WERI-Rb-1 (cell line): ENCODE measurements at regions not wholly inside any gene's neighbourhood (a gene's known extent, or its start where the extent isn't known, plus 50 kb on each side); places are given as distances from the start of the nearest gene placed in this dataset.

ENCODE experiments used
- DNase-seq: peaks from one replicate; pipeline ENCODE4 v3.0.0-alpha.2; 2020
- H3K27ac ChIP-seq: fragments of 250-450 bp; sonication (Bioruptor Pico); 2 replicates; pipeline ENCODE4 v1.5.1; 2020; ENCODE audit warnings: mild to moderate bottlenecking, moderate library complexity
- H3K27me3 ChIP-seq: fragments of 250-450 bp; sonication (Bioruptor Pico); 2 replicates; pipeline ENCODE4 v1.5.1; 2021; ENCODE audit warnings: mild to moderate bottlenecking, low read depth, moderate library complexity; ENCODE audit not compliant: insufficient read depth, severe bottlenecking
- H3K36me3 ChIP-seq: fragments of 250-450 bp; sonication (Bioruptor Pico); 2 replicates; pipeline ENCODE4 v1.5.1; 2020; ENCODE audit warnings: mild to moderate bottlenecking, moderate library complexity
- H3K4me3 ChIP-seq: 2 replicates; pipeline ENCODE4 v1.5.1; 2011; ENCODE audit warnings: low read depth, mild to moderate bottlenecking, control low read depth, low read length
- H3K9me3 ChIP-seq: fragments of 250-450 bp; sonication (Bioruptor Pico); 2 replicates; pipeline ENCODE4 v1.5.1; 2021; ENCODE audit warnings: mild to moderate bottlenecking, moderate library complexity; ENCODE audit not compliant: severe bottlenecking
- TF ChIP-seq, protein P1 (sequence below): IDR thresholded peaks from 2 replicates; pipeline ENCODE4 v1.5.1; 2011; ENCODE audit warnings: low read depth, mild to moderate bottlenecking, control low read depth, inconsistent platforms, low read length

DNA sequence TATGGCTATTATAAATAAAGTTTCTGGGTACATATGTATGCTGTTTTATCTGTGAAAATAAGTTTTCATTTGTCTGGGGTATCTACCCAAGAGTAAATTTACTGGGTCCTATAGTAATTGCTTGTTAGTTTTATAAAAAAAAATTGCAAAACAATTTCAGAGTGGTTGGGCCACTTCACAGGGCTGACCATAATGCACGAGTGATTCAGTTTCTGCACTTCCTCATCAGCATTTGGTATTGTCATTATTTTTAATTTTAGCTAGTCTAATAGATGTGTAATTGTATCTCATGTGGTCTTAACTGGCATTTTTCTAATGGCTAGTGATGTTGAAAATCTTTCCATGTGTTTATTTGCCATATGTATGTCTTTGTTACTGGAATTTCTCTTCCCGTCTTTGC, 452.4 kb upstream of the AKR1E2 start:
- DNase-seq = no peak
- H3K36me3 ChIP-seq = no peaks in the 10 kb centered on the region
- TF ChIP-seq, protein P1, sequence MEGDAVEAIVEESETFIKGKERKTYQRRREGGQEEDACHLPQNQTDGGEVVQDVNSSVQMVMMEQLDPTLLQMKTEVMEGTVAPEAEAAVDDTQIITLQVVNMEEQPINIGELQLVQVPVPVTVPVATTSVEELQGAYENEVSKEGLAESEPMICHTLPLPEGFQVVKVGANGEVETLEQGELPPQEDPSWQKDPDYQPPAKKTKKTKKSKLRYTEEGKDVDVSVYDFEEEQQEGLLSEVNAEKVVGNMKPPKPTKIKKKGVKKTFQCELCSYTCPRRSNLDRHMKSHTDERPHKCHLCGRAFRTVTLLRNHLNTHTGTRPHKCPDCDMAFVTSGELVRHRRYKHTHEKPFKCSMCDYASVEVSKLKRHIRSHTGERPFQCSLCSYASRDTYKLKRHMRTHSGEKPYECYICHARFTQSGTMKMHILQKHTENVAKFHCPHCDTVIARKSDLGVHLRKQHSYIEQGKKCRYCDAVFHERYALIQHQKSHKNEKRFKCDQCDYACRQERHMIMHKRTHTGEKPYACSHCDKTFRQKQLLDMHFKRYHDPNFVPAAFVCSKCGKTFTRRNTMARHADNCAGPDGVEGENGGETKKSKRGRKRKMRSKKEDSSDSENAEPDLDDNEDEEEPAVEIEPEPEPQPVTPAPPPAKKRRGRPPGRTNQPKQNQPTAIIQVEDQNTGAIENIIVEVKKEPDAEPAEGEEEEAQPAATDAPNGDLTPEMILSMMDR = no peak
- no peak overlapping the region for H3K4me3 ChIP-seq
- no peaks in the 10 kb centered on the region for H3K9me3 ChIP-seq
- no peak overlapping the region for H3K27ac ChIP-seq
- no peaks in the 10 kb centered on the region for H3K27me3 ChIP-seq

DNA sequence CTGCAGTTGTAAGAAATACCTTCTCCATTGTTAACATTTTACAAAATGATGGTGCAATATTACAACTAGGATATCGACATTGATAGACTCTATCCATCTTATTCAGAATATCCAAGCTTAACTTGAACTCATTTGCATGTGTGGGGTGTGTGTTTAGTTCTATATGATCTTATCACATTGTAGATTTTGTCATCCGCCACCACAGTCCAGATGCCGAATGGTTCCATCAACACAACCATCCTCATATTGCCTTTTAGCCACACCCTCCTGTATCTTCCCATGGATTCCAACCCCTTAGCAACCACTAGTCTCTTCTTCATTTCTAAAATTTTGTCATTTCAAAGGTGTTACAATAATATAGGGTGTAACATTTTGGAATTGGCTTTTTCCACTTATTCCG, 452.9 kb upstream of the AKR1E2 start:
- Histone ChIP-seq H3K36me3 (no peaks in the 10 kb centered on the region), H3K27ac (no peak overlapping the region), H3K4me3 (no peak overlapping the region), H3K27me3 (no peaks in the 10 kb centered on the region), H3K9me3 (no peaks in the 10 kb centered on the region)
- TF ChIP-seq, protein P1 = no peak
- no peak for DNase-seq

DNA sequence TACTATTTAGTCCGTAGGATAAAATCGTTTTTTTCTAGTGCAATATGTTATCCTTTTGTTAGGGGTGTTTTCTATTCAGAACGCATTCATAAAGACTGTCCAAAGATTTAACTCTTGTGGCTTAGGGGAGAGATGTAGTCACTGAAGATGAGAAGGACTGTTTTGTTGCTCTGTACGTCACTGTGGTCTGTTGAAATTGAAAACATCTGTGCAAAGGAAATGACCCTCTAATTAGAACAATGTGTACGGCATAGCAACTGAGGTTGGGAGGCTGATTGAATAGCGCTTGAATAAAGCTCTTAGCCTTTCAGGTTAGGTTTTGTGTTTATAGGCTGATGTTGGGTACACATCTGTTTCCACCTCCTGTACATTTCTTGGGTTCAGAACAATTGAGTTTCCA, 453.4 kb upstream of the AKR1E2 start:
- H3K27me3 ChIP-seq = no peaks in the 10 kb centered on the region
- no peak for DNase-seq
- no peaks in the 10 kb centered on the region for H3K36me3 ChIP-seq
- H3K9me3 ChIP-seq = no peaks in the 10 kb centered on the region
- H3K4me3 ChIP-seq = no peak overlapping the region
- TF ChIP-seq, protein P1 = no peak
- H3K27ac ChIP-seq = no peak overlapping the region

DNA sequence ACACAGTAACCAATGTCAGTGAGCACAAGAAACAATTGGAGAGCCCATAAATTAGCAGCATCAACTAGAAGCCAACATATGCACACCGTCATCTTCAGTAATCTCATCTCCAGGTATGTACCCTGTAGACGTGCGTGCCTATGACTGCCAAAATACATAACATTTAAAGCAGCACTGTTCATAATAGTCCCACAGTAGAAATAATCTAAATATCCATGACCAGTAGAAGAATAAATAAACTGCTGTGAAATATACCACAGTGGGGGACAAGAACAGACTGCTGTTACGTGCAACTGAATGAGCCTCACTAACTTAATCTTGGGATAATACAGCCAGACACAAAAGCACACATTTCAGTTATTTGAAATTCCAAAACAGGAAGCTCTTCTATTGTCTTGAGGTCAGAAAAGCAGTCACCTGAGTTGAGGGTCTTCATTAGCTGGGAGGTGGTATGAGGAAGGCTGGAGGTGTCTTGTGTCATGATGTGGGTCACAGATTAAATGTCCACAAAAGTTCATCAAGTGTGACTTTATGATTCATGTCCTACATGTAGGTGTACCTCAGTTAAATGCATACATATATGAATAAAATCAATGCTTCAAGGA, 454.2 kb upstream of the AKR1E2 start:
- no peaks in the 10 kb centered on the region for H3K9me3 ChIP-seq
- TF ChIP-seq, protein P1 = no peak
- H3K36me3 ChIP-seq = no peaks in the 10 kb centered on the region
- H3K27ac ChIP-seq = no peak overlapping the region
- H3K4me3 ChIP-seq = no peak overlapping the region
- DNase-seq = no peak
- H3K27me3 ChIP-seq = no peaks in the 10 kb centered on the region

DNA sequence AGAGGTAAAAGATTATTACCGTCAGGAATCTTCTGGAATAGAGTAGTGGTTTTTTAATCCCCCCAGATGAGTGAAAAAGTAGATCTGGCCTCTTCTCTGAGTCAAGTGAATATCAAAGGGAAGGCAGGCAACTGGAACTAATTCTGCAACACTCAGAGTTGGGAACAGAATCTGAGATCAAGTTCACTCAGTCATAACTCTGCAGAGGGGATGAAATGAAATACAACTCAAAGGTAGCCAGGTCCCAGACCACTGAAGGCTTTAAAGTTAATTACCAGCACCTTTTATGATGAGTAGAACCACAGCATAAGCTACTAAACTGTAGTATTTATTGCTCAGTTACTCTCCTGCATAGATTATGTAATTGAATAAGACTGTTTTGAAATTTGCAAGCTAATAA, 455.6 kb upstream of the AKR1E2 start:
- no peaks in the 10 kb centered on the region for H3K9me3 ChIP-seq
- no peak overlapping the region for H3K27ac ChIP-seq
- no peak for DNase-seq
- no peak overlapping the region for H3K4me3 ChIP-seq
- TF ChIP-seq, protein P1 = no peak
- H3K27me3 ChIP-seq = no peaks in the 10 kb centered on the region
- no peaks in the 10 kb centered on the region for H3K36me3 ChIP-seq

DNA sequence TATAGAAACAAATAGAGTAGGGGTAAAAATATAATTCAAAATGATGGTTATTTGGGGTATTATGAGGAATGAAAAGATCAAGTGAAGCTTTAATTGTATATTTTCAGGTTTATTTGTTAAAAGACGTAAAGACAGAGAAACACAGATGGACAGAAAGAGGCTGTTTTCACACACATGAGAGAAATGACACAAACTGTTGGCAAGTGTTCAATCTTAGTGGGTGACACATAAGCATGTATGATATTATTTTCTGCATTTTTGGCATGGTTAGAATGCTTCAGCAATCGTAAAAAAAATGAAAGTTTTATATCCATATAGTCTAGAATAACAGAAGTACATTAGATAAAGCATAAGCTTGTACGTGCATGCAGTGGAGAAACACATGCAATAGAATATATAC, 464.4 kb upstream of the AKR1E2 start:
- H3K36me3 ChIP-seq = no peaks in the 10 kb centered on the region
- no peak overlapping the region for H3K4me3 ChIP-seq
- TF ChIP-seq, protein P1 = no peak
- H3K27me3 ChIP-seq = no peaks in the 10 kb centered on the region
- DNase-seq = no peak
- H3K9me3 ChIP-seq = no peaks in the 10 kb centered on the region
- no peak overlapping the region for H3K27ac ChIP-seq
